ENCODE measurements at regions not wholly inside any gene's neighbourhood (a gene's known extent, or its start where the extent isn't known, plus 50 kb on each side); places are given as distances from the start of the nearest gene placed in this dataset.

DNA sequence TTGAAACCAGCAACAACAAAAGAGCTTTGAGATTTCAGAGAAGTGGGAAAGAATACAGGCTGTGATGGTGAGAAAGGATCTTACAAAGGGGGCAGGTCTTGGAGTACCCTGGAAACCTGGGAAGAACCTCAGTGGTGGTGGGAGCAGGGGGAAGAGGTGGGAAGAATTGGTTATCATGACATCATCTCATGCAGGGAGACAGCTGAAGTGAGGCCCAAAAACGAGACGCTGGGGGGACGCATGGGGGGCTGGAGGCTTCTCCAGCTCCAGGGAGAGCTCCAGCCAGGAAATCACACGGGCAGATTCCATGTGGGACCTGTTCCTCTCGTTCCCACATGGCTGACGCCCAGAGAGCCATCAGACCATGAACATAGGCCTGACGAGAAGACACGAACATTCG lies 177.3 kb upstream of the RNF32 start:
- TF ChIP-seq, protein P1, sequence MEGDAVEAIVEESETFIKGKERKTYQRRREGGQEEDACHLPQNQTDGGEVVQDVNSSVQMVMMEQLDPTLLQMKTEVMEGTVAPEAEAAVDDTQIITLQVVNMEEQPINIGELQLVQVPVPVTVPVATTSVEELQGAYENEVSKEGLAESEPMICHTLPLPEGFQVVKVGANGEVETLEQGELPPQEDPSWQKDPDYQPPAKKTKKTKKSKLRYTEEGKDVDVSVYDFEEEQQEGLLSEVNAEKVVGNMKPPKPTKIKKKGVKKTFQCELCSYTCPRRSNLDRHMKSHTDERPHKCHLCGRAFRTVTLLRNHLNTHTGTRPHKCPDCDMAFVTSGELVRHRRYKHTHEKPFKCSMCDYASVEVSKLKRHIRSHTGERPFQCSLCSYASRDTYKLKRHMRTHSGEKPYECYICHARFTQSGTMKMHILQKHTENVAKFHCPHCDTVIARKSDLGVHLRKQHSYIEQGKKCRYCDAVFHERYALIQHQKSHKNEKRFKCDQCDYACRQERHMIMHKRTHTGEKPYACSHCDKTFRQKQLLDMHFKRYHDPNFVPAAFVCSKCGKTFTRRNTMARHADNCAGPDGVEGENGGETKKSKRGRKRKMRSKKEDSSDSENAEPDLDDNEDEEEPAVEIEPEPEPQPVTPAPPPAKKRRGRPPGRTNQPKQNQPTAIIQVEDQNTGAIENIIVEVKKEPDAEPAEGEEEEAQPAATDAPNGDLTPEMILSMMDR (IDR thresholded peaks at IDR 0.05) = no peak

DNA sequence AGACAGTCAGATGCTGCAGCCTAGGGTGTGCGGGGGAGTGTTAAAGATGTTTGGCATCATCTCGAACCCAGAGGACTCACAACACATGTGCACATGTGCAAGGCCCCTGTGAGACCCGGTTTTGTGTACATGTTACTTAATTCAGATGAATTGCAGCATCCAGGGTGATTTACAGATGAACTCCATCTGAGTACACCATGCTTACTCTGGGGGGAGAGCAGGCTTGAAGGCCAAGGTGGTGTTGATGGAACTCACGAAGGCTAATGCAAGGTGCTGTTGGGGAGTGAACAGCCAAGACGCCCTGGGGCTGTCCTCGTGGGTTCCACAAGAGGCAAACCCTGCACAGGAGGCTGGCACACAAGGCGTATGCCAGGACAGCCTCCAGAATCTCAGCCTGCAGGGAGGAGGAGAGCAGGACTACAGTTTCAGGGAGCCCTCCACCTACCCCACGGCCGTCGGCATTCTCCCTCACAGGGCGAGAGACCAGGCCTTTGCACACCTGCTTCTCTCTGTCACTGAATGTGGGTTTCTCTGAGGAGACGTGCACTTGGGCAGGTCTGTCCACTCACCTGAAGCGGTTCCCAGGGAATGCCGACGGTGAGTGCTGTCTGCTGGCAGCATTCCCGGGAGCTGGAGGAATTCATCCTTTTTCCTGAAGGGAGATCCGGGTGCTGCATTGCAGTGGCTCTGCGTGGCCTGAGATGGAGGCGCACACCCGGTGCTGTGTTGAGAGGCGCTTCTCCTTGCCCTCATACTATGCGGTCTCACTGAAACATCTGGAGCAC lies 178.5 kb upstream of the RNF32 start:
- TF ChIP-seq, protein P1 (IDR thresholded peaks at IDR 0.05) = no peak

DNA sequence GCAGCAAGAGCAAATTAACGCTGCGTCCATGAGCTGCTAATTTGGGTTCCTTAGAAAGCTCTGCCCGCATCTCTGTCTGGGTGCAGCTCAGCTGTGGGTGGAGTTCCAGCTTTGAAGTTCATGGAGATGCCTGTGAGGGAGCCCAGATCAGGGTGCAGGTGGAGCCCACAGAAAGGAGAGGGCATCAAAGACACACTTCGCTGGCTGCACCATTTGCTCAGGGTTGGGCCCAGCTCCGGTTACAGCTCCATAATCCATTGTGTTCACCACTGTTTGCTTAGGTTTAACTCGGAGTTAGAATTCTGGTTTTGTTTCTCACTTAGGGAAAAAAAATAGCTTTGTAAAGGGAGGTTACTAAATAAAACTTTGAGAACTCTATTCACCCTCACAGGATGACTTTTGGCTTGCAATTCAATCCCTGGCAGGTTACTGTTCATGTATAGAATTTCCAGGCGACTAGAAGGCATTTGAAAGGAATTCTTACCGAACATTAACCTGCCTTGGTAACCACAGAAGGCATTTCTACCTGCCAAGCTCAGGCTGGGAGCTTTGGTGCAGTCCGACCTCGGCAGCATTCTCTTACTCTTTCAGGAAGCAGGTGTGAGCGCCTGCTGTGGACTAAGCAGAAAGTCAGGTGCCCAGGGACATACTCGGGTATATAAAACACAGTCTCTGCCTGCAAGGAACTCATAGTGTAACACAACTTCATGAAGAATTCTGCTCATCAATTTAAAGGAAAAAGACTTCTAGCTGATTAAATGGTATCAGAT lies 179.5 kb upstream of the RNF32 start:
- TF ChIP-seq, protein P1 (IDR thresholded peaks at IDR 0.05) = no peak

DNA sequence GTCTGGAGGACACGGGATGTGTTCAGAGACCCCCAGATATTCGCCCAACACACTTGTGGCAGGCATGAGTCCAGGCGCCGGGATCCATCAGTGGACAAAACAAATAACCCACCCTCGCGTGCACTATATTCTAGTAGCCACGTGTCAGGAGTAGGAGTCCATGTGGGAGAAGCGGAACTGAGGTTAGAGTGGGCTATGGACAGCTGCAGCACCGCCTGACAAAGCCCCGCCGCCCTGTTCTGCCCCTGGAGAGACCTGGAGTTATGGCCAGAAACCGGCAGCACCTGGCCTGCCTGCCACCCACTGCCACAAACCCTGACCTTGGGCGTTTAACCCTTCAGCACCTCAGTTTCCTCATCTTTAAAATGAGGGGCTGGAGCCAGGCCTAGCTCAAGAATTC lies 181.0 kb upstream of the RNF32 start:
- TF ChIP-seq, protein P1 (IDR thresholded peaks at IDR 0.05) = no peak

DNA sequence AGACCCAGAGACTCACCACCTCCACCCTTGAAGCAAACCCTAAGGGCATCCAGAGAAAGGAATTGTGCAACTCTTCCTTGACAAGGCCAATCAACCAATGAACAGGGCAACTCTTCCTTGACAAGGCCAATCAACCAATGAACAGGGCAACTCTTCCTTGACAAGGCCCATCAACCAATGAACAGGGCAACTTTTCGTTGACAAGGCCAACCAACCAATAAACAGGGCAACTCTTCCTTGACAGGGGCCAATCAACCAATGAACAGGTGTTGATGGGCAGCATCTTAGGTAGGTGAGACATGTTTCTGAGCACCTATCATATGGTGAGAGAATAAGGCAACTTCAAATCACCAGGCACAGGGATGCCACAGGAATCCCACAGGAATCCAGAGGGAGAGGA lies 181.5 kb upstream of the RNF32 start:
- TF ChIP-seq, protein P1 (IDR thresholded peaks at IDR 0.05) = no peak

DNA sequence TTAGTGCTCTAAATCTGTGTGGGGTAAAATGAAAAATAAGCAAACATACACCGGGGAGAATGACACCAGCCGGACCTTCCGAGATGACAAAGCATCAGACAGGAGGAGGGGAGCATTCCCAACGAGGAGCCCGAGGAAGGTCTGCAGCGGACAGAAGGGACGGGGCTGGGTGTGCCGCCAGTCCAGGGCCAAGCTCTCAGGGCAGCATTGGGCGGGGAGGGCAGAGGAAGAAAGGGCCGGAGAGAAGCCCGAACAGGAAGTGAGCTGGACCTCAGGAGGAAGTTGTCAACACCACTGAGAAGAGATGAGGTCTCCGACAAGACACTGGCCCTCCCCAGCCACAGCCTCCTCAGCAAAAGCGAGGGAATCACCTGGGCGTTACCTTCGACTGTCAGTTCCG lies 182.6 kb upstream of the RNF32 start:
- TF ChIP-seq, protein P1 (IDR thresholded peaks at IDR 0.05) = no peak

DNA sequence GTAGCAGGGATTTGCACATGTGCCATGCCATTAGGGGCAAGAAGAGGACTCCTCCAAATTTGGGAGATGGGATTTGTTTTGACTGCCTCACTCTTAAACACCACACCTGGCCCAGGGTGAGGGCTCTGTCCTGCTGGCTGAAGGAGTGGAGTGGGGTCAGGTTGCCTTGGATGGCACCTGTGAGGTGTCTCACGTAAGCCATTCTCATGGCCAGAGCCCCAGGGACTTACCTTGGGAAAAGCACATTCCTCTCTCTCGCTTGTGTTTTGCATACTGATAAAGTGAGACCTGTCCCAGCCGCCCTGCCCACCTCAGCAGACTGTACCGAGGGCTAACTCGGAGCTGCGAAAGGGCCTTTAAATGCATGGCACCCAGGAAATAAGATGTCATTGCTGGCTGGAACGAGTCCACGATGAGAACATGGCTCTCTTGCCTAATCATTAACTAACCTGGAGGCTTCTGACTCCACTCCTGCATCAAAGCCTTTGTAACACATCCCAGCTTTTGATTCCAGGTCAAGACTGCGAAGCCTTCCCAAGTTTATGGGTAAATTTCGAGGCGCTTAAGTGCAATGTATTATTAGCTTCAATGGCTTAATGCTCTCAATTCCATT lies 184.0 kb upstream of the RNF32 start:
- TF ChIP-seq, protein P1 (IDR thresholded peaks at IDR 0.05) = no peak
